ENCODE measurements at regions not wholly inside any gene's neighbourhood (a gene's known extent, or its start where the extent isn't known, plus 50 kb on each side); places are given as distances from the start of the nearest gene placed in this dataset.

DNA sequence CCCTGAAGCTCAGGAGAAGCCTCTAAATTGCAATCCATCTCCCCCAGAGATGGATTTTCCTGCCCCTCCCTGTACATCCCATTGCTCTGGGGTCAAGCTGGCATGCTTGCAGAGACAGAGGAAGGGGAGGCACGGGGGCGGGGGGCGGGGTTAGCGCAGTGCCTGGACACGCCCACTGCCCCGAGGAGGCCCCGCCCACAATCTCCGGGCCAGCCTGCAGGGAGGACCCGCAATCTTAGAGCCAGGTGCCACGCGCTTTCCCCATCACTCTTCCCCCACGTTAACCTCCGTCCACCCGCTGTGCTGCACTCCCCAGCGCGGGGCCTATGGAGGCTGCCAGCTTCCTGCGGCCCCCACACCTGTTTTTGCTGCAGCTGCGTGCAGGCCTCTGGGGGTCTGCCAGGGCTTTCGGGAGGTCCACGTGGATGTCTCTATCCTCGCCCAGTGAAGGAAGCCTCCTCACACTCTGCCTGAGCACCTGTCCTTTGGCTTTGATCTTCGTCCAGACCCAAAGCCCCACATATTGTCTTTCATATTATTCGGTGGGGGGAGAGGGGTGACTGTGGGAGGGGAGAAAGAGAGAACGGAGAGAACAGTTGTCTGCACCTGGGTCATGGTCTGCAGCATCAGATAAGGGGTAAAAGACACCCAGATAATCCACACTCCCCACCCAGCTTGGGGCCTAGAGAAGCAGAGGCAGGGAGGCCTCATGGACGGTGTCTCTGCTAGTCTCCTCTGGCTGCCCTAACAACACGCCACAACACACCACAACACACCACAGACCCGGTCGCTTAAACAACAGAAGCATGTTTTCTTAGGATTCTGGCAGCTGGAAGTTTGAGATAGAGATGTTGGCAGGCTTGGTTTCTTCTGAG, 118.0 kb upstream of the MEF2A start:
- Histone ChIP-seq H3K4me1 (ENCODE audit: control insufficient read depth, insufficient read depth, low read length) (no peaks in the 10 kb centered on the region), H3K27ac (ENCODE audit: insufficient read depth, low read depth, low read length, poor library complexity, severe bottlenecking) (no peak overlapping the region), H3K27me3 (ENCODE audit: control insufficient read depth, insufficient read depth, low read length, poor library complexity, severe bottlenecking) (no peaks in the 10 kb centered on the region), H3K36me3 (ENCODE audit: control insufficient read depth, insufficient read depth, low read length) (no peaks in the 10 kb centered on the region), H3K9me3 (ENCODE audit: control insufficient read depth, low read length) (no peaks in the 10 kb centered on the region), H3K4me3 (ENCODE audit: insufficient read depth, low read depth, low read length) (no peak overlapping the region)
- 83 to 86% methylated on average over 26 to 28 of the region's 28 CpGs for WGBS, 2 experiments

DNA sequence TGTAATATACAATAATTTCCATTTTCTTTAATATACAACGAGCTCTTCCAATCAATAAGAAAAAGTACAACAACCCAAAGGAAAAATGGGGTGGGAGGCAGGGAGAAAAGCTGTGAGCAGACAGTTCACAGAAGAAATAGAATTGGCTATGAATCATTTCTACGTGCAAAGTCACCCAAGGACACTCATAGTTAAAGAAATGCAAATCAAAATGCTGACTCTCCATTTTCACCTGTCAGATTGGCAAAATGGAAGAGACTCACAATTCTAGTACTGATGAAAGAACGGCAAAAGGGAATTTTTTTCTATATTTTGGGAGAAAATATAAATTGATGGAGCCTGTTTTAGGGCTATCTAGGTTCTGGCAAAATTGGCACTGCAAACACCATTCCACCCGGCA, 116.3 kb upstream of the MEF2A start:
- Histone ChIP-seq H3K4me3 (ENCODE audit: insufficient read depth, low read depth, low read length) (no peak overlapping the region), H3K4me1 (ENCODE audit: control insufficient read depth, insufficient read depth, low read length) (no peaks in the 10 kb centered on the region), H3K36me3 (ENCODE audit: control insufficient read depth, insufficient read depth, low read length) (no peaks in the 10 kb centered on the region), H3K27me3 (ENCODE audit: control insufficient read depth, insufficient read depth, low read length, poor library complexity, severe bottlenecking) (no peaks in the 10 kb centered on the region), H3K9me3 (ENCODE audit: control insufficient read depth, low read length) (no peaks in the 10 kb centered on the region), H3K27ac (ENCODE audit: insufficient read depth, low read depth, low read length, poor library complexity, severe bottlenecking) (no peak overlapping the region)
- WGBS, 2 experiments = 92 to 95% methylated on average over 3 to 4 of the region's 4 CpGs

DNA sequence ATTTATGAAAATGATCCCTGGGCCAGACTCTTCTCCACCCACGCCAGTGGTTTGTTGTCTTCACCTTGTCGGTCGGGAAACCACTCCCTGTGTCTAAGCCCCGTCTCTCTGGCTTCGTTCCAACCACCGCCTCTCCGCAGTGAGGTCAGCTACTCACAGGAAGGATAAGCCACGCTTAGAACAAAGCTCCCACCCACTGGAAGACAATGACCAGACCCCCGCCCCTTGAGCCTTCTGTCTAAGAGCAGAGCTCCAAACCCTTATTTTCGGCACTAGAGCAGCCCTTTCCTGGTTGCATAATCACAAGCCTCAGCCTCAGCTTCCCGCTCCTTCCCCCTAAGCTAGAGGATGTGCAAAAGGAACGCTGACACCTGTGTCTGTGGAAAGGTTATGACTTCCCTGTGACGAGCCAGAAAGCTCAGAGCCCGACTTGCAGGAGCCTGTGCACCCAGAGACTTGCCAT, 114.9 kb upstream of the MEF2A start:
- Histone ChIP-seq H3K4me1 (ENCODE audit: control insufficient read depth, insufficient read depth, low read length) (no peaks in the 10 kb centered on the region), H3K27me3 (ENCODE audit: control insufficient read depth, insufficient read depth, low read length, poor library complexity, severe bottlenecking) (no peaks in the 10 kb centered on the region), H3K4me3 (ENCODE audit: insufficient read depth, low read depth, low read length) (no peak overlapping the region), H3K36me3 (ENCODE audit: control insufficient read depth, insufficient read depth, low read length) (no peaks in the 10 kb centered on the region), H3K27ac (ENCODE audit: insufficient read depth, low read depth, low read length, poor library complexity, severe bottlenecking) (no peak overlapping the region), H3K9me3 (ENCODE audit: control insufficient read depth, low read length) (no peaks in the 10 kb centered on the region)
- WGBS, 2 experiments = 78 to 85% methylated on average over 14 of the region's 14 CpGs

DNA sequence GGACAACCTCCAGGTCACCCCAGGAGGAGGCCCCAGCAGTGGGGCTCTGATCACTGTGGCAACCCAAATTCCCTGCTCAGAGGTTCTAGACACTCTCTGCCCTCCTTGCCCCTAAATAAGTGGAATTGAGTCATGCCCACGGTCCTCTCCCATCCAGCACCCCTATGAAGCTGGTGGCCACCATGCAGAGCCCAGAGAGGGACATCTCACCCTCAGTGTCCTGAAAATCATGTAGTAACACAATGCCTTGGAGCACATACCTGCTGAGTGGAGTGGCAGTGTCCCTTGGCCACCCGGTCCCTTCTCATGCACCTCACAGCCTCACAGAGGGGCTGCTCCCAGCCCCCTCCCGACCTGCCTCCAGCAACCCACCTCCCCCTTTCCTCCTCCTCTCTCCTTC, 114.3 kb upstream of the MEF2A start:
- H3K4me3 ChIP-seq (ENCODE audit: insufficient read depth, low read depth, low read length) = no peak overlapping the region
- no peaks in the 10 kb centered on the region for H3K36me3 ChIP-seq (ENCODE audit: control insufficient read depth, insufficient read depth, low read length)
- no peaks in the 10 kb centered on the region for H3K4me1 ChIP-seq (ENCODE audit: control insufficient read depth, insufficient read depth, low read length)
- no peaks in the 10 kb centered on the region for H3K27me3 ChIP-seq (ENCODE audit: control insufficient read depth, insufficient read depth, low read length, poor library complexity, severe bottlenecking)
- H3K27ac ChIP-seq (ENCODE audit: insufficient read depth, low read depth, low read length, poor library complexity, severe bottlenecking) = no peak overlapping the region
- WGBS, 2 experiments = 90 to 92% methylated on average over 3 of the region's 3 CpGs
- no peaks in the 10 kb centered on the region for H3K9me3 ChIP-seq (ENCODE audit: control insufficient read depth, low read length)

DNA sequence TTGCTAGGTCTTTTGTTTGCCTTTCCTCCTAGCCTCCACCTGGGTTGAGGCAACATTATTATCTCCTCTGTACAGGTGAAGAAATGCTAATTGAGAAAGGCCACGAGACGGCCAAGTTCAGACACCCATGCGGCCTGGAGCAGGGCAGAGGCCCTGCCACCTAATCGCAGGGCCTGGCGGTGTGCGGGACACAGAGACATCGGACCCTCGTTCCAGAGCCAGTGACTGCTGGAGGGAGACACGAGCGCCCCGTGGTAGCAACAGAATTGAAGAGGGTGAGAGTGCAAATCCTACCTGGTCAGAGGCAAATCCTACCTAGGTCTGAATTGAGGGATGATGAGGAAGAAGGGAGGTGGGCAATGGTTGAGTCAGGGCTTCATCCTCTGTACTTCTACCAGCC, 113.8 kb upstream of the MEF2A start:
- Histone ChIP-seq H3K4me1 (ENCODE audit: control insufficient read depth, insufficient read depth, low read length) (no peaks in the 10 kb centered on the region), H3K27me3 (ENCODE audit: control insufficient read depth, insufficient read depth, low read length, poor library complexity, severe bottlenecking) (no peaks in the 10 kb centered on the region), H3K9me3 (ENCODE audit: control insufficient read depth, low read length) (no peaks in the 10 kb centered on the region), H3K36me3 (ENCODE audit: control insufficient read depth, insufficient read depth, low read length) (no peaks in the 10 kb centered on the region), H3K27ac (ENCODE audit: insufficient read depth, low read depth, low read length, poor library complexity, severe bottlenecking) (no peak overlapping the region), H3K4me3 (ENCODE audit: insufficient read depth, low read depth, low read length) (no peak overlapping the region)
- 94 to 95% methylated on average over 11 of the region's 11 CpGs for WGBS, 2 experiments

DNA sequence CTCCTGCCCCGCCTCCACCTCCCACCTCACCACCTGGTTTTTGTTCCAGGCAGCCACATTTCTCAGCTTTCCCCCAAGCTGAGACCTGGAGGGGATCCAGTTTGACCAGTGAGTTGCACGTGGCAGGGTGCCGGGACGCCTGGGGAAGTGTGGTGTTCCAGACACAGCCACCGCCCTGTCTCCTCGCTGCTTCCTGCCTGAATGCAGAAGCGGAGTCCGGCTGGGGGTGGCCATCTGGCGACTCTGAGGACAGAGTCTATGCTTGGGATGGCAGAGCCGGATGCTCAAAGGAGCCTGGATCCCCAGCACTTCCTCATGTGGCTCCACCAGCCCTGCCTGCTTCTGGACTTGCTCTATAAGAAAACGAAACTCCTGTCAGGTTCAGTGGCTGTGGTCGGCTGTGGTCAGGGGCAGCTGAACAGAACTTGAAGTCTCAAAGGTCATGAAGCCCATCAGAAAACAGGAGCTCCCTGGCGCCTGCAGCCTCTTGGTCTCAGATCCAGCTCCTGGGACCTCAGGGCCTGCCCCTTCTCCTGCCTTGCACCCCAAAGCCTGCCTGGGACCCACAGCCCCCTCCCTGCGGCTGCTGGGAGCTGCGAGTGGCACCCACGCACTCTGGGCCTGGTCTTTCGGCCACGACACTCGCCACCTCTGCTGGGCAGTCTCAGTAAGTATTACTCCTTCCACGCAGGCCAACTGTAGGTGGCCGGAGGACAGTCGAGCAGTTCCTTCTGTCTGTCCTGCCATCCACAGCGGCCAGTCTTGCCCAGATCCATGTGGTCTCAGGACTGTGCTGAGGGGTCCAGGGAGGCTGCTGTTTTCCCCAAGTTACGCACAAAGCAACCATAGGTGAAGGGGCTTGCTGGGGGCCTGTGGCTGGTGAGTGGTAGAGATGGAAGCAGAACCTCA, 112.8 kb upstream of the MEF2A start:
- Histone ChIP-seq H3K27me3 (ENCODE audit: control insufficient read depth, insufficient read depth, low read length, poor library complexity, severe bottlenecking) (no peaks in the 10 kb centered on the region), H3K27ac (ENCODE audit: insufficient read depth, low read depth, low read length, poor library complexity, severe bottlenecking) (no peak overlapping the region), H3K9me3 (ENCODE audit: control insufficient read depth, low read length) (no peaks in the 10 kb centered on the region), H3K36me3 (ENCODE audit: control insufficient read depth, insufficient read depth, low read length) (no peaks in the 10 kb centered on the region), H3K4me1 (ENCODE audit: control insufficient read depth, insufficient read depth, low read length) (no peaks in the 10 kb centered on the region), H3K4me3 (ENCODE audit: insufficient read depth, low read depth, low read length) (no peak overlapping the region)
- WGBS, 2 experiments = 91% methylated on average over 24 of the region's 24 CpGs

DNA sequence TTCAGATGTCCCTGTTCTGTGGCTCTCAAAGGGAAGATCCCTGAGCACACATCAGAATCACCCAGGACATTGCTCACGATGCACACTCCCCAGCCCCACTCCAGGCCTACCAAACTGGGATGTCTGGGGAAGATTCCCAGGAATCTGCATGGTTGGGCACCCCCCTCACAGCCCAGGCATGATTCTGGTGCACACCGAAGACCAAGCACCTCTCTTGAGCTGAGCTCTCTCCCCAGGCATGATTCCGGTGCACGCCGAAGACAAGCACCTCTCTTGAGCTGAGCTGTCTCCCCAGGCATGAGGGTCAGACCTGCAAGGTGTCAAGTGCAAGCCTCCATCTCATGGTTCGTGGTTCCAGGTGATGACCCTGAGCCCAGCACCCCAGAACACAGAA, 112.2 kb upstream of the MEF2A start:
- no peak overlapping the region for H3K27ac ChIP-seq (ENCODE audit: insufficient read depth, low read depth, low read length, poor library complexity, severe bottlenecking)
- WGBS, 2 experiments = 95% methylated on average over 6 of the region's 6 CpGs
- H3K9me3 ChIP-seq (ENCODE audit: control insufficient read depth, low read length) = no peaks in the 10 kb centered on the region
- H3K4me3 ChIP-seq (ENCODE audit: insufficient read depth, low read depth, low read length) = no peak overlapping the region
- no peaks in the 10 kb centered on the region for H3K36me3 ChIP-seq (ENCODE audit: control insufficient read depth, insufficient read depth, low read length)
- H3K4me1 ChIP-seq (ENCODE audit: control insufficient read depth, insufficient read depth, low read length) = no peaks in the 10 kb centered on the region
- no peaks in the 10 kb centered on the region for H3K27me3 ChIP-seq (ENCODE audit: control insufficient read depth, insufficient read depth, low read length, poor library complexity, severe bottlenecking)

DNA sequence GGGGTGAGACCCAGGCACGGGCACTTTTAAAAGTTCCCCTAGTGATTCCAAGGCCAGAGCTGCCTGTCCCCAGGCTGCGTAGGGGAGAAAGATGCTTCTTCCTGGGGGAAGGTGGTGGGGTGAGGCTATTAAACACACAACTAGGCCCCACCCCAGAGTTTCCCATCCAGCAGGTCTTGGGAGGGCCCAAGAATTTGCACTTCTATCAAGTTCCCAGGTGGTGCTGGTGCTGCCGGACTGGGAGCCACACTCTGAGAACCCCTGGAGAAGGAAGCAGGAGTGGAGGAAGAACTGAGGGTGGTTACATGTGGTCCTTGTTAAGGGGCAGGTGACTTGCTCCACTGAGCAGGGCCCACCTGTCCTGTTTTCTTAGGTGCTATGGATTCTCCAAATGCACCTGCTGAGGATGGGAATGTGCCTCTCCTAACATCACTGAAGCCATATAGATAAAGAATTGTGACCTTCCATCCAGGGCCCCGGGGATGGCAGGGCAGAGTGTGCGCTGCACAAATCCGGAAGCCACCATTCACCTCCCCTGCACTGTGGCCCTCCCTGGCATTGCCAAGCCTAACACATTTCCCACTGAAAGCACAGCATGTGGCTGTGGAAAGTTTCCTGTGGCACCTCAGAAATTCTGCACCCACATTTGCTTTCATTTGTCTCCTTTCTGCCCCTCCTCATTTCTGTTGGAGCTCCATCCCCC, 111.5 kb upstream of the MEF2A start:
- H3K27ac ChIP-seq (ENCODE audit: insufficient read depth, low read depth, low read length, poor library complexity, severe bottlenecking) = no peak overlapping the region
- H3K36me3 ChIP-seq (ENCODE audit: control insufficient read depth, insufficient read depth, low read length) = no peaks in the 10 kb centered on the region
- no peaks in the 10 kb centered on the region for H3K27me3 ChIP-seq (ENCODE audit: control insufficient read depth, insufficient read depth, low read length, poor library complexity, severe bottlenecking)
- H3K4me1 ChIP-seq (ENCODE audit: control insufficient read depth, insufficient read depth, low read length) = no peaks in the 10 kb centered on the region
- H3K9me3 ChIP-seq (ENCODE audit: control insufficient read depth, low read length) = no peaks in the 10 kb centered on the region
- no peak overlapping the region for H3K4me3 ChIP-seq (ENCODE audit: insufficient read depth, low read depth, low read length)
- WGBS, 2 experiments = 96% methylated on average over 6 of the region's 6 CpGs

DNA sequence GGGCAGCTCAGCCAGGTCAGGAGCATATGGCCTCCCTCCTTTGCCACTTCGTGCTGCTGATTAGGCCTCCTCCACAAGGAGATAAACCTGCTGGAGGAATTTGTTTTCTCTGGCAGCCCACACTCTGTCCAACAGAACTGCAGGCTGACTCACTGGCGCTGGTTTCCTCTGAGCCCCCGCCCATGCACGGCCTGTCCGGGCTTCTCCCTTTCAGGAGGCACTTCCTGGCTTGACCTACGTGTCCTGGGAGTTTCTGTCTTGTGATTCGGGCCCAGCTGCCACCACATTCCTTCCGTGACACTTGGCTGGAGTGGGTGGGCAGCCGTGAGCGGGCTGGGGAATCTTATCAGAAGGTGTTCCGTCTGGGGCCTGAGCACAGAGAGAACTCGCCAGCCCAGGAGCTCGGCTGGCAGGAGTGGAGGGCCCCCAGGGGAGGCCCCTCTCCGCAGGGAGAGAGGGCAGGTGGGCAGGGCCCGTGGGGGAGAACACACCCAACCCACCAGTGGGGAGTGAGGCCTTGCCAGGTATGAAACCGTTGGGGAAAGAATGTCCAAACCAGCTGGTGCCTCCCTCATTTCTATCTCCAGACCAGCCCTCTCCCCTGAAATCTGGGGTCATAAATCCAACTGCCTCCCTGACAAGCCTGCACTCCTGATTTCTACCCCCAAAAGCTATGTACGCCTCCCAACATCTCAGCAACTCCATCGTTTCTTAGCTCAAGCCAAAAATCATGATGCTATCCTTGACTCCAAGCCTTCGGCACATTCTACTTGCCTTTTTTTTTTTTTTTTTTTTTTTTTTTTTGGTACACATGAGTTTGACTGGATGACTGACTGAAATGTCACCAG, 110.6 kb upstream of the MEF2A start:
- Histone ChIP-seq H3K27me3 (ENCODE audit: control insufficient read depth, insufficient read depth, low read length, poor library complexity, severe bottlenecking) (no peaks in the 10 kb centered on the region), H3K4me3 (ENCODE audit: insufficient read depth, low read depth, low read length) (no peak overlapping the region), H3K9me3 (ENCODE audit: control insufficient read depth, low read length) (no peaks in the 10 kb centered on the region), H3K36me3 (ENCODE audit: control insufficient read depth, insufficient read depth, low read length) (no peaks in the 10 kb centered on the region), H3K4me1 (ENCODE audit: control insufficient read depth, insufficient read depth, low read length) (no peaks in the 10 kb centered on the region), H3K27ac (ENCODE audit: insufficient read depth, low read depth, low read length, poor library complexity, severe bottlenecking) (no peak overlapping the region)
- 88 to 92% methylated on average over 18 to 19 of the region's 19 CpGs for WGBS, 2 experiments

All from ectodermal cell (in vitro differentiated cells).